HG03175 (cell line): ENCODE measurements at regions not wholly inside any gene's neighbourhood (a gene's known extent, or its start where the extent isn't known, plus 50 kb on each side); places are given as distances from the start of the nearest gene placed in this dataset.

Source experiments
- ATAC-seq: cut with Tn5 transposase; IDR thresholded peaks from one replicate; pipeline ENCODE4 v1.9.1; 2021; ENCODE audit warnings: mild to moderate bottlenecking, moderate library complexity; ENCODE audit not compliant: unreplicated experiment

DNA sequence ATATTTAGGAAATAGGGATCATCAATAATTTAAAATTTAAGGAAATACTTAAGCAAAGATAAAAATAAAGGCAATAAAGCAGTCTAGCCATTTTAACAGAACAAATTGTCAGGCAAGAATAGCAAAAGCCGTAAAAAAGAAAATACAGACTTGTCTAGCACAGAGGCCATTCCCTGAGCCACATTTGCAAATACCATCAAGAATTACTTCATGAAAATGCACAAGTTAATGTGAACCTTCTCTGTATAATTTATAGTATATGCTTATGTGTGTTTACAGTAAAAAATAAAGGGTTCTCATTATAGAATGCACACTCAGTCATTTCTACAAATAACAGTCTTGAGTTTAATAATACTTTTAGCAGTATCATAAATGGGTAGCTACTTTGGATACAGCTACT lies 505.9 kb upstream of the CPEB2 start:
- no peak for ATAC-seq

DNA sequence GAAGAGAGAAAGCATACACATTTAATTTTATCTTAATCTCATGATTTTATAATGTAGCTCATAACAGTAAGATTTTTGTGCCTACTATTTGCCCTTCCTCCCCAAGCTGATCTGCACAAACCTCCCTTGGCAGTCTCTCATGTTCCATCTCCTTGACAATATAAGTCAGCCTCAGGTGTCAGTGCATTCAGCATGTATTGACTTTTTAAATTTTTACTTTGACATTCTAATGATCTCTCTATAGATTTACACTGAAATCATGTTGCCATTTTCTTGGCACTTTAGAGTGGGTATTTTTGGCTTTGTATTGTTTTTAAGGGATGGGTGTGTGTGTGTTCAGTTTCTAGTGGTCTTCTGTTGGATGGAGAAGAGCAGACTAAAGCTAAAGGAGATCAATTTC lies 505.3 kb upstream of the CPEB2 start:
- ATAC-seq = no peak

DNA sequence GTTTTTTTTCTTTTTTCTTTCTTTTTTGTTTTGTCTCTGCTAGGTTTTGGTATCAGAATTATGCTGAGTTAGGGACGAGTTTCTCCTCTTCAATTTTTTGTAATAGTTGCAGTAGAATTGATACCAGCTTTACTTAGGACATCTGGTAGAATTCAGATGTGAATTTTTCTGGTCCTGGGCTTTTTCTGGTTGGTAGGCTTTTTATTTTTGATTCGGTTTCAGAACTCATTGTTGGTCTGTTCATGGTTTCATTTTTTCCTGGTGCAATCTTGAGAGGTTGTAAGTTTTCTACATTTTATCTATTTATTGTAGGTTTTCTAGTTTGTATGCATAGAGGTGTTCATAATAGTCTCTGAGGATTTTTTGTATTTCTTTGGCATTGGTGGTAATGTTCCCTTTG lies 498.1 kb upstream of the CPEB2 start:
- ATAC-seq = no peak

DNA sequence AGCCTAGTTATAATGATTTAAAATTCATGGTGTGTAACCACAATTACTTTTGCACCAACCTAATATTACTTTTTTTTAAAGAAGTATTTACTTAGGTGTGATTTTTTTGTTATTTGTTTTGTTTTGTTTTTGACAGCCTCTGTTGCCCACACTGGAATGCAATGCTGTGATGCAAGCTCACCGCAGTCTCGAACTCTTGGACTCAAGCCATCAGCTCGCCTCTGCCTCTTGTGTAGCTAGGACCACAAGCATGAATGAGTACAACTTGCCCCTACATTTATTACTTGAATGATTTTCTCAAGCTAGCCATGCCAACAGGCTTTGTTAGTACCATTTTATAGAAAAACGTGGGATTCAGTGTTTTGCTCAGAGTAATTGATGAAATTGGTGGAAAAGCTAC lies 488.8 kb upstream of the CPEB2 start:
- ATAC-seq = no peak

DNA sequence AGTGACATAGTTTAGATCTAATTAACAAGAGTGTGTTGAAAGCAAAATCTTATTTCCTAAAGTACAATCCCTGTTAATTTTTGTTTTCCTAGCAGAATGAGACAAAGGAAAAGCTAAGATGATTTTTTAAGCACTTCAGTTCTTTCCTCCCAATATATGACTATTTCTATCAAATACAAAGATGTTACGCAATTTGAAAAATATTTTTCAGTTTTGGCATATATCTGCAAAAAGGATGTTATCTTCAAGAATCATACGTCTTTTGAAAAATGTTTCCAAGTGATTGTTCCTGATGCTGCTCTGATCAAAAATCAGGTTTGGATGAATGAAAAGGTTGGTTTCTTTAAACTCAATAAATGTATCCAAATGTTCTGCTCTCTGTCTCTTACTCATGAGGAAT lies 486.7 kb upstream of the CPEB2 start:
- ATAC-seq = no peak

DNA sequence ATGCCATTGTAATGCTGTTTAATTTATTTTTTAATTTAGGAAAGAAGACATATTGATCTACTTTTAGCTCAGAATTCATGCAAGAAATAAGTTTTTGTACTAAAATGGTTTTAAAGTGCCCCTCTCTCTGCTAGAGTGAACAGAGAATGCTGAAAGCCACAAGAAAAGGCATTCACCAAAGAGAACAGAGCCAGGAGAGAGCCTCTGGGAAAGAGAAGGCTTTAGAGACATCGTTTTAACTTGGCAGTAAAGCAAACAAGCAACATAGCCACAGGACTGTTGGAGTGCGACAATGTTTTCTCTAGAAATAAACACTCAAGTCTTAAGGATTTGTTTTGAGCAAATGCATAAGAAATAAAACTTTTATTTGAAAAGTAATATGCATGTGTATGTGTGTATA lies 484.1 kb upstream of the CPEB2 start:
- no peak for ATAC-seq

GRCh38 chr4:14520171-14520570 lies 482.1 kb upstream of the CPEB2 start:
- no peak for ATAC-seq

GRCh38 chr4:14524276-14524675 lies 478.0 kb upstream of the CPEB2 start:
- no peak for ATAC-seq

- no peak for ATAC-seq
Measured at GRCh38 chr4:14528918-14529317, 473.4 kb upstream of the CPEB2 start.

DNA sequence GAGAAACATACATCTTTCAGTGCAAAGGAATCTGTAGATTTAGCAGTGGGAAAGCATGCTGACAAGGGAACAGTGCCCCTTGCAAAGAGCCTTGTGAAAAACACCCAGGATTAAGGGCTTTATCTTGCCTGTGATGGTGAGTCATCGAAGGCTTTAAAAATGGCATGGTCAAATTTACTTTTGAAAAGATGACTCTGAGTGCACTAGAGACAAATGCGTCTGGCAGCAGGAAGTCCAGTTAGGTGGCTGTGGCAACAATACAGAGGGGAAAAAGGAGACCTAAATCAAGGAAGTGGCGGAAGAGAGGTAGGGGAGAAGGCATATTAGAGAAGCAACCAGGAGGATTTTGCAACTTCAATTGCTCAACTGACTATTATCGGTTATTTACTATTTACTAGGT lies 472.6 kb upstream of the CPEB2 start:
- no peak for ATAC-seq

DNA sequence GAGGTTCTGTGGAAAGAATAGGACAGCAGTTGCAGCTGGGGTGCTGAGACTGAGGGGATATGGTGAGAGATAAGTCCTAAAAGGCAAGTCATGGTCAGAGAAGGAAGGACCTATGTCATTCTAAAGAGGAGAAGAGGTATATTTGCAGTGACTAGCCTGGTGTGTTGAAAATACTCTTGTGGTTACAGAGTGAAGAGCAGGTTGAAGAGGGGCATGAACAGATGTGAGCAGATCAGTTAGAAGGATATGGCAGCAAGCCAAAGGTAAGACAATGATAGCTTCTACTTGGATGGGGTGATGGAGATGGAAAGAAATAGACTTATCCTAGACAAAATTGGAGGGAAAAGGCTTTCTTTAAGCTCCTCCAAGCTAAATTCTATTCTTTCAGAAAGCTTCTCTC lies 469.8 kb upstream of the CPEB2 start:
- ATAC-seq = no peak

DNA sequence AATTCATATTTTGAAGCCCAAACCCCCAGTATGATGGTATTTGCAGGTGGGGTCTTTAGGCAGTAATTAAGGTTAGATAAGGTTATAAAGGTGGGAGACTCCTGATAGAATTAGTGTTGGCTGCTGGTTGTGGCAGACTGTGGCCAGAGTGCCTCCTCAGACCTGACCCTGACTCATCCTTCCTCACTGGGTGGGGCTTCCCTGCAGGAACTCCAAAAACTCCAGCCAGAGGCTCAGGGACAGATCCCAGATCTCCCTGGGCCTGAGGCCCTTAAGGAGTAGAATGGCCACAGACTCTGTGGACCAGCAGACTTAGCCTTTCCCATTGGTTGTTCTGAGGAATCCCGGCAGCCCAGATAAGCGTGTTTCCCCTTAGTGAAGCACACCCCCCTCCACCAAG lies 463.0 kb upstream of the CPEB2 start:
- no peak for ATAC-seq

DNA sequence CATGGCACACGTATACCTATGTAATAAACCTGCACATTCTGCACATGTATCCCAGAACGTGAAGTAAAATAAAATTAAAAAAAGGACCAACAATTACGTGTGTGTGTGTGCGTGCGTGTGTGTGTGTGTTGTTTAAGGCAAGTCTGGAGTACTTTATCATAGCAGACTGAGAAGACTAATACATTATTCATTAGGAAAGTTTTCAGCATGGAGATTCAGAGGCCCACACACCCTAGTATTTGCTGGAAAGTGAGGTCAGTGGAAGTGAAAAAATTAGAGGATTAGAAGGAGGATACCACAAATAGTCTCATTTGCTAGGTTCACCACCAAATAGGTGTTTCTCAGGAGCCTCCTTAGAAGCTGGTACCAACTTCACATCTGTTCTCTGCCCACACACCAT lies 457.1 kb upstream of the CPEB2 start:
- ATAC-seq = no peak

- no peak for ATAC-seq
Measured at GRCh38 chr4:14545807-14546206, 456.5 kb upstream of the CPEB2 start.

DNA sequence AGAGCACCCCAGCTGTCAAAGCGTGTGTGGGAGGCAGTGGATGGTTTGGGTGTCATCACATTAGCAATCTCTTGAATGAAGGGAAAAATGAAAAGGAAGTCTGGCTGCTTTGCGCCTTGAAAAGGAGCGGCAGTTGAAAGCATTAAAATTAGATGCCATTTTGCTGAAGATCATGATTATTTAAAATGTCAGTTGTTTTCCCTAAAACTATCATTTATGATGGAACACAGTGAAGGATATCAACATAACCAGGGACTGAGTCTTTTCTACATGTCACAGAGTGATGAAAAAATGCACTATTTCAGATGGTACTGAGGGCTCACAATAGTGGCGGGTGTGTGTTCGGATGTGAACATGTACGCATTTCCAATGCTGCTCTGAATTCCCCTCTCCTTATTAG lies 450.2 kb upstream of the CPEB2 start:
- no peak for ATAC-seq

- ATAC-seq = no peak
Measured at GRCh38 chr4:14559646-14560045, 442.6 kb upstream of the CPEB2 start.

DNA sequence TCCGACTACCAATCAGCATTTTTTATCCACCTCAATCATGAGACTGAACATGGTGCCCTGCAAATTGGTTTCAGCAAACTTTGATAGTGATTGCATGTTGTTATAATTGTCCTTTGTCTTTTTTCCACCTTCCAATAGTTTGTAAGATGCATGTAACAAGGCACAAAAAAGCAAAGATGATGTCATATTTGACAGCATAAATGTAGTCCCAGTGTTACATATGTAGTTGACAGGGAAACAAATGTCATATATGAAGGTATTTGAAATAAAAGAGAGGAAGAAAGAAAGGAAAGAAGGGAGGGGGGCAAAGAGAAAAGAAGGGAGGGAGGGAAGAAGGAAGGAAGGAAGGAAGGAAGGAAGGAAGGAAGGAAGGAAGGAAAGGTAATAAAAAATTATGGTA lies 441.7 kb upstream of the CPEB2 start:
- no peak for ATAC-seq

GRCh38 chr4:14562901-14563300 lies 439.4 kb upstream of the CPEB2 start:
- no peak for ATAC-seq

DNA sequence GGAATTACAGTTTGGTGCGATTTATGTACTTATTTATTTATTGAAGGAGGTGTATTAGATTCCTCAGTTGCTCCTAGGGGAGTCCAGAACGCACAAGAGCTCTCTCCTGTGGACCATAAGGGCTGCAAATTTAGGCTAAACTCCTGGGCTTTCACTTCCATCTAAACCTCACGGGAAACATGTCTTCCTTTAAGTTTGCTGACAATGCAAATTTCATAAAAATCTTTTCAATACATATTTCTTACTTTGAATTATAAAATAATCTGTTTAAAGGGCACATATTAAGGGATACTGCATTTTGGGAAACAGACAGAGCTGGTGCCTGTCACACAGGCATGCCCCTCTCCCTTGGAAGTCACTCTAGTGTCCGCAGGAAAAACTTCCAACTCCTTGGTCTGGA lies 438.0 kb upstream of the CPEB2 start:
- ATAC-seq = no peak

DNA sequence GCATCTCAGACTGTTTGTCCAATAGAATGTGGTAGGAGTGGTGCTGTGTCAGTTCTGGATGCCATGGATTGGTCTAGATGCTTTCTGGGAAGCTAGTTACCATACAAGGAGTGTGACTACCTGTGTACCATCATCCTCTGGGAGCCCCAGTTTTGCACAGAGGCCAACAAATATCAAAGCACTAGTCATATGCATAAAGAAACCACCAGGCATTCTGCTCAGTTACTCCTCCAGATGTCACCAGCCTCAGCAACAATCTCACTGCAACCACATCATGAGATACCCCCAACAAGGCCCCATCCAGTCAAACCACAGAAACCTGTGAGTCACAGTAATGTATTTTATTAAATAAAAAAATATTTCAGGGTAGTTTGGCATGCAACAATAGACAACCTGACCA lies 435.8 kb upstream of the CPEB2 start:
- ATAC-seq = no peak

GRCh38 chr4:14568351-14568750 lies 433.9 kb upstream of the CPEB2 start:
- ATAC-seq = no peak

DNA sequence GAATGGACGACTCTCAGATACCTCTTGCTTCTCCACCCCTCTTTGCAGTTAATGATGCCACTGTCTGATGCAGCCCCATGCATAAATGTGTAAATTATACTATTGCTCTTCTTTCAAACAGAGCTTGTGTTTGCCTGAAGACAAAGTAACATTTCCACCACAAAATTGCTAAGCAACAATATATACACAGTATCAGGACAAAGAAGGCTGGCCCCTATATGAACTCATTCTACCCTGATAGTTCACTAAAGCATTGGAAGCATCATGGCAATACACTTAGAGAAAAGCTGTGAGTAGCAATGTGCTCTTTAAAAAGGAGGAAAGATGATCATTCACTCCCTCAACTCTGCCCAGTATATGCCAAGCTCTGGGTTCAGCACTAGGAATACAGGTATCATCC lies 427.0 kb upstream of the CPEB2 start:
- ATAC-seq = no peak

DNA sequence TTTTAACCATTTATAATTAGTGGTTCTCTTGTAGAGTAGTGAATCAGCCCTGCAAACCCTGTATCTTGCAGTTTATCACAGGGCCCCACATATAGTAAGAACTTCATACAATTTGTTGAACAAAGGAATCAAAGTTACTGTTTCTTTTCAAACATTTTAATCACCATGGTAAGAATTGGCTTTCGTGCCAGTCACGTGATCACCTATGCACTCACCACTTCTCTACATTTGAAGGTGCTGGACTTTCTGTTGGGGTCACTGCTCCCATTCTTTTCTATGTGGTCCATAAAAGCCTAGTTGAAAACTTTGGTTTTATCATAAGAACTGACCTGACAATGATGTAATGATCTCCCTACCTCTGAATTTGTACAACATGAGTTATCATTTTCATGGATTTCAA lies 426.4 kb upstream of the CPEB2 start:
- ATAC-seq = no peak

DNA sequence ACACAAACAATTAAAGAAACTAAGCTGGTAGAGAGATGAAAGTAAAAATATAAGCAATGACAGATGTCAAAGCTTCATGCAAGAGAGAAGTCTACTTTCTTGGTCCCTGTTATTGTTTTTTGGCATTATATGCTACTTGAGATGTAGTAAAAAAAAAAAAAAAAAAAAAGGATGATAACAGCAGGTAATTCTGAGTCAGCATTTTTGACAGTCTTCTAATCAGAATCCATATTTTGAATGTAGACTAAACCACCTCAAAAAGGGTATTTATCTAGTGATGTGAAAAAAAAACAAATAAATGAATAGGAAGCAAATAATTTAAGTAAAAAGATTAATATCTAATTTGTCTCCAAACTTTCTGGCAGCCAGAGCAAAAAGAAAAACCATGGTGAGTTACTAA lies 422.2 kb upstream of the CPEB2 start:
- no peak for ATAC-seq
